Skin epidermis (tissue), 12 donors: ENCODE measurements at regions not wholly inside any gene's neighbourhood (a gene's known extent, or its start where the extent isn't known, plus 50 kb on each side); places are given as distances from the start of the nearest gene placed in this dataset.
"Not testable (repeated sequence)": the region's sequence is repeated elsewhere in the genome, so short reads cannot be mapped to it uniquely, and the experiment has no call there.

ENCODE experiments used
- H3K27ac ChIP-seq, 21 experiments: fragments of 200-600 bp; sonication (generic) in 11 of 21; one replicate each; pipeline ENCODE4 v1.5.0; 2020; ENCODE audit warnings: mild to moderate bottlenecking in 3 of 21, inconsistent platforms in 2 of 21, moderate library complexity in 2 of 21
- H3K4me3 ChIP-seq, 7 experiments: fragments of 200-600 bp; sonication (generic) in 2 of 7; one replicate each; pipeline ENCODE4 v1.5.0; 2020; ENCODE audit warnings: inconsistent platforms in 2 of 7, mild to moderate bottlenecking in 2 of 7, moderate library complexity in 1 of 7

GRCh38 chr3:67142432-67142831 is 144.3 kb downstream of the KBTBD8 start:
- no peak overlapping the region for H3K4me3 ChIP-seq

GRCh38 chr3:67145738-67146137 is 147.6 kb downstream of the KBTBD8 start:
- H3K27ac ChIP-seq, result no peak overlapping the region
- no peak overlapping the region for H3K4me3 ChIP-seq

More at GRCh38 chr3:67142432-67142831, 144.3 kb downstream of the KBTBD8 start:
- no peak overlapping the region for H3K27ac ChIP-seq

GRCh38 chr3:67154429-67154828 is 156.3 kb downstream of the KBTBD8 start:
- Histone ChIP-seq H3K4me3 (no peak overlapping the region), H3K27ac (no peak overlapping the region)

- Histone ChIP-seq H3K27ac (no peak overlapping the region), H3K4me3 (no peak overlapping the region)
These were observed 169.4 kb downstream of the KBTBD8 start for GRCh38 chr3:67167481-67167880.

- Histone ChIP-seq H3K27ac (no peak overlapping the region), H3K4me3 (no peak overlapping the region)
These were observed 173.7 kb downstream of the KBTBD8 start for GRCh38 chr3:67171841-67172240.

GRCh38 chr3:67173130-67173529 is 175.0 kb downstream of the KBTBD8 start:
- H3K27ac ChIP-seq, H3K4me3 ChIP-seq: not testable (repeated sequence)

- Histone ChIP-seq H3K27ac (no peak overlapping the region), H3K4me3 (no peak overlapping the region)
These were observed 178.3 kb downstream of the KBTBD8 start for GRCh38 chr3:67176396-67176795.

- no peak overlapping the region for H3K4me3 ChIP-seq
These were observed 194.4 kb downstream of the KBTBD8 start for GRCh38 chr3:67192466-67192865.

GRCh38 chr3:67196677-67197076 is 198.6 kb downstream of the KBTBD8 start:
- Histone ChIP-seq H3K27ac (no peak overlapping the region), H3K4me3 (no peak overlapping the region)

More at GRCh38 chr3:67192466-67192865, 194.4 kb downstream of the KBTBD8 start:
- H3K27ac ChIP-seq, result no peak overlapping the region

GRCh38 chr3:67198374-67198773 is 200.3 kb downstream of the KBTBD8 start:
- Histone ChIP-seq H3K4me3 (no peak overlapping the region), H3K27ac (no peak overlapping the region)

GRCh38 chr3:67200618-67201017 is 202.5 kb downstream of the KBTBD8 start:
- Histone ChIP-seq H3K4me3 (no peak overlapping the region), H3K27ac (no peak overlapping the region)

GRCh38 chr3:67201026-67201425 is 202.9 kb downstream of the KBTBD8 start:
- no peak overlapping the region for H3K27ac ChIP-seq
- H3K4me3 ChIP-seq, result no peak overlapping the region

- no peak overlapping the region for H3K4me3 ChIP-seq
- H3K27ac ChIP-seq, result no peak overlapping the region
These were observed 203.9 kb downstream of the KBTBD8 start for GRCh38 chr3:67202053-67202452.

GRCh38 chr3:67204951-67205350 is 206.8 kb downstream of the KBTBD8 start:
- Histone ChIP-seq H3K27ac (no peak overlapping the region), H3K4me3 (no peak overlapping the region)

- Histone ChIP-seq H3K4me3 (no peak overlapping the region), H3K27ac (no peak overlapping the region)
These were observed 217.6 kb downstream of the KBTBD8 start for GRCh38 chr3:67215690-67216089.

- Histone ChIP-seq H3K27ac (no peak overlapping the region), H3K4me3 (no peak overlapping the region)
These were observed 228.9 kb downstream of the KBTBD8 start for GRCh38 chr3:67227030-67227429.

- H3K4me3 ChIP-seq, result no peak overlapping the region
These were observed 230.0 kb downstream of the KBTBD8 start for GRCh38 chr3:67228136-67228535.

GRCh38 chr3:67232642-67233041 is 234.5 kb downstream of the KBTBD8 start:
- Histone ChIP-seq H3K27ac (no peak overlapping the region), H3K4me3 (no peak overlapping the region)

More at GRCh38 chr3:67228136-67228535, 230.0 kb downstream of the KBTBD8 start:
- H3K27ac ChIP-seq, result no peak overlapping the region

GRCh38 chr3:67239353-67239752 is 241.2 kb downstream of the KBTBD8 start:
- H3K4me3 ChIP-seq, result no peak overlapping the region
- no peak overlapping the region for H3K27ac ChIP-seq

- Histone ChIP-seq H3K27ac (no peak overlapping the region), H3K4me3 (no peak overlapping the region)
These were observed 243.0 kb downstream of the KBTBD8 start for GRCh38 chr3:67241084-67241483.

- H3K27ac ChIP-seq, result no peak overlapping the region
- H3K4me3 ChIP-seq, result no peak overlapping the region
These were observed 246.0 kb downstream of the KBTBD8 start for GRCh38 chr3:67244130-67244529.

- no peak overlapping the region for H3K4me3 ChIP-seq
- H3K27ac ChIP-seq, result no peak overlapping the region
These were observed 247.4 kb downstream of the KBTBD8 start for GRCh38 chr3:67245545-67245944.

- no peak overlapping the region for H3K4me3 ChIP-seq
These were observed 250.6 kb downstream of the KBTBD8 start for GRCh38 chr3:67248726-67249125.

More at GRCh38 chr3:67248726-67249125, 250.6 kb downstream of the KBTBD8 start:
- H3K27ac ChIP-seq, result no peak overlapping the region
